B cell (primary cell): ENCODE measurements at regions not wholly inside any gene's neighbourhood (a gene's known extent, or its start where the extent isn't known, plus 50 kb on each side); places are given as distances from the start of the nearest gene placed in this dataset.

Source experiments
- ATAC-seq: fragments of 200-7000 bp; cut with Tn5 transposase; one replicate; pipeline ENCODE4 v1.10.0; 2021; ENCODE audit warnings: low read depth, mild to moderate bottlenecking, moderate number of reproducible peaks, moderate library complexity
- CTCF ChIA-PET: fragments of 350-600 bp; sonication (Branson Sonifier 250); formaldehyde crosslinking; loops from one replicate; lab custom pipeline; 2021; ENCODE audit warnings: antibody characterized with exemption, inconsistent platforms; lab: Charles Lee
- POLR2A ChIA-PET: fragments of 350-600 bp; sonication (Branson Sonifier 250); formaldehyde crosslinking; loops from one replicate; lab custom pipeline; 2021; ENCODE audit warnings: antibody characterized with exemption; lab: Charles Lee
- DNase-seq: peaks from one replicate; pipeline ENCODE4 v3.0.0; 2013
- H2AFZ ChIP-seq: 2 replicates; pipeline ENCODE4 v1.6.1; 2012; ENCODE audit warnings: mild to moderate bottlenecking, low read depth, low read length; ENCODE audit not compliant: insufficient read depth, poor library complexity, severe bottlenecking
- H3K27ac ChIP-seq, 2 donors: 1 replicate in 1 of 2; 2 replicates in 1 of 2; pipeline ENCODE4 v1.5.1; 2012 to 2013; ENCODE audit warnings: low read length in 2 of 2, mild to moderate bottlenecking in 2 of 2, moderate library complexity in 1 of 2
- H3K27me3 ChIP-seq, 4 experiments: fragments of 200-600 bp in 1 of 4; sonication (generic) in 1 of 4; replicated peaks in 1 of 4; 1 replicate in 2 of 4; 2 replicates in 2 of 4; pipeline versions ENCODE4 v1.6.1 to v1.7.0; 2013 to 2016; ENCODE audit warnings: low read length in 3 of 4, mild to moderate bottlenecking in 2 of 4, mixed read lengths in 1 of 4, moderate library complexity in 1 of 4; ENCODE audit not compliant: insufficient read depth in 4 of 4, control insufficient read depth in 3 of 4; ENCODE audit errors: control extremely low read depth in 1 of 4
- H3K36me3 ChIP-seq, 2 experiments: replicated peaks in 1 of 2; 1 replicate in 1 of 2; 2 replicates in 1 of 2; pipeline versions ENCODE4 v1.6.1 to v1.7.1; 2013; ENCODE audit warnings: low read length in 1 of 2; ENCODE audit not compliant: insufficient read depth in 2 of 2, control insufficient read depth in 1 of 2; ENCODE audit errors: control extremely low read depth in 1 of 2, extremely low read depth in 1 of 2
- H3K4me1 ChIP-seq, 2 donors: fragments of 200-600 bp in 1 of 2; sonication (generic) in 1 of 2; 1 replicate in 1 of 2; 2 replicates in 1 of 2; pipeline versions ENCODE4 v1.5.1 to v1.6.1; 2013 to 2017; ENCODE audit warnings: low read length in 2 of 2; ENCODE audit not compliant: control insufficient read depth in 2 of 2, insufficient read depth in 2 of 2
- H3K4me2 ChIP-seq: replicated peaks from 2 replicates; pipeline ENCODE3; 2012; ENCODE audit warnings: mild to moderate bottlenecking, low read depth, low read length; ENCODE audit not compliant: poor library complexity, severe bottlenecking
- H3K4me3 ChIP-seq, 5 experiments: fragments of 200-600 bp in 1 of 5; sonication (generic) in 1 of 5; 1 replicate in 3 of 5; 2 replicates in 2 of 5; pipeline versions ENCODE4 v1.5.1 to v1.7.0; 2011 to 2016; ENCODE audit warnings: low read length in 4 of 5, mild to moderate bottlenecking in 4 of 5, low read depth in 2 of 5, control low read depth in 1 of 5, moderate library complexity in 1 of 5; ENCODE audit not compliant: insufficient read depth in 1 of 5; ENCODE audit errors: control extremely low read depth in 1 of 5, extremely low read depth in 1 of 5
- H3K79me2 ChIP-seq: fragments of 200-600 bp; sonication (generic); one replicate; pipeline ENCODE4 v1.6.0; 2016; ENCODE audit warnings: low read length; ENCODE audit not compliant: control insufficient read depth, insufficient read depth
- H3K9ac ChIP-seq: fragments of 200-600 bp; sonication (generic); 2 replicates; pipeline ENCODE4 v1.6.1; 2017; ENCODE audit warnings: mild to moderate bottlenecking, low read length, moderate library complexity
- H3K9me3 ChIP-seq, 3 donors: one replicate each; pipeline versions ENCODE4 v1.6.1 to v1.7.1; 2013; ENCODE audit warnings: low read length in 2 of 3; ENCODE audit not compliant: control insufficient read depth in 2 of 3, insufficient read depth in 1 of 3; ENCODE audit errors: control extremely low read depth in 1 of 3
- H4K20me1 ChIP-seq: 2 replicates; pipeline ENCODE4 v1.6.0; 2012; ENCODE audit warnings: mild to moderate bottlenecking, low read length; ENCODE audit not compliant: insufficient read depth, control insufficient read depth, poor library complexity, severe bottlenecking
- H3K27ac Mint-ChIP-seq: one replicate; pipeline ENCODE4 v1.8.0; 2021; ENCODE audit warnings: mixed read lengths
- H3K27me3 Mint-ChIP-seq: one replicate; pipeline ENCODE4 v1.8.0; 2021; ENCODE audit warnings: mixed read lengths
- H3K4me1 Mint-ChIP-seq: one replicate; pipeline ENCODE4 v1.8.0; 2021; ENCODE audit warnings: mixed read lengths
- H3K4me3 Mint-ChIP-seq: one replicate; pipeline ENCODE4 v1.8.0; 2021; ENCODE audit warnings: mixed read lengths
- H3K9me3 Mint-ChIP-seq: one replicate; pipeline ENCODE4 v1.8.0; 2022; ENCODE audit warnings: mixed read lengths; ENCODE audit not compliant: insufficient read depth
- EZH2 ChIP-seq: IDR thresholded peaks from 2 replicates; pipeline ENCODE4 v1.6.1; 2012; ENCODE audit warnings: borderline replicate concordance, low read depth, mild to moderate bottlenecking, moderate library complexity, low read length; ENCODE audit not compliant: insufficient read depth, poor library complexity, severe bottlenecking
- WGBS: methylation state at CpG from one replicate; pipeline ENCODE4 v1.1.5; 2013; ENCODE audit warnings: missing lambda C conversion rate; ENCODE audit not compliant: insufficient coverage; 5-methylcytosine and 5-hydroxymethylcytosine counted together
- intact Hi-C: fragments of 100-400 bp; cut with micrococcal nuclease; formaldehyde crosslinking; loops from one replicate; pipeline ENCODE4 v1.10.0; 2022
- TF ChIP-seq, protein P1 (sequence below): fragments of 200-600 bp; IDR thresholded peaks from one replicate; pipeline ENCODE4 v1.8.0; 2022; ENCODE audit warnings: antibody characterized with exemption, mild to moderate bottlenecking

DNA sequence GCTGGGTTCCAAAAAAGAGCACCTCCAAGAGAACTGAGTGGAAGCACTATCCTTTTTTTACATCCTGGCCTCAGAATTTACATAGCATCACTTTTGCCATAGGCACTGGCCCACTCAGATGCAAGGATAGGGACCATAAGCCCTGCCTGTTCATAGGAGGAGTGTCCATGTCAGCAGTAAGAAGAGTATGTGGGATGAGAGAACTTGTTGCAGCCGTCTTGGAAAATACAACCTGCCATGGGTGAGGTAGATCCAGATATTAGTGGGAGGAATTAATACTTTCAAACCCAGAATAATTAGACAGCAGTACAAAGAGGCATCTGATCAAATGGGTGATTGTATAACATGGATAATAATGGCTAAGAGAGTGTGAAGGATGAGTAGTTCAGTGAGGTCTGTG, 110.7 kb upstream of the CELF4 start:
- Histone ChIP-seq H4K20me1 (no peaks in the 10 kb centered on the region), H3K9me3 (peaks cover 0 to 5% (median 0%) of the 10 kb centered on the region in 3 donors), H3K36me3 (no peaks in the 10 kb centered on the region), H3K27ac (no peak overlapping the region), H2AFZ (no peak overlapping the region), H3K4me2 (no peak overlapping the region), H3K4me3 (no peak overlapping the region), H3K27me3 (no peaks in the 10 kb centered on the region), H3K79me2 (no peaks in the 10 kb centered on the region), H3K9ac (no peak overlapping the region), H3K4me1 (no peaks in the 10 kb centered on the region)
- no peak overlapping the region for H3K27ac Mint-ChIP-seq
- ATAC-seq (no peak), DNase-seq (no peak)
- H3K4me1 Mint-ChIP-seq: no peaks in the 10 kb centered on the region
- ChIA-PET CTCF (no interaction called here), POLR2A (no interaction called here)
- no peaks in the 10 kb centered on the region for H3K27me3 Mint-ChIP-seq
- intact Hi-C loops: no loop called here
- no peak overlapping the region for H3K4me3 Mint-ChIP-seq
- no peaks in the 10 kb centered on the region for H3K9me3 Mint-ChIP-seq
- TF ChIP-seq, protein P1, sequence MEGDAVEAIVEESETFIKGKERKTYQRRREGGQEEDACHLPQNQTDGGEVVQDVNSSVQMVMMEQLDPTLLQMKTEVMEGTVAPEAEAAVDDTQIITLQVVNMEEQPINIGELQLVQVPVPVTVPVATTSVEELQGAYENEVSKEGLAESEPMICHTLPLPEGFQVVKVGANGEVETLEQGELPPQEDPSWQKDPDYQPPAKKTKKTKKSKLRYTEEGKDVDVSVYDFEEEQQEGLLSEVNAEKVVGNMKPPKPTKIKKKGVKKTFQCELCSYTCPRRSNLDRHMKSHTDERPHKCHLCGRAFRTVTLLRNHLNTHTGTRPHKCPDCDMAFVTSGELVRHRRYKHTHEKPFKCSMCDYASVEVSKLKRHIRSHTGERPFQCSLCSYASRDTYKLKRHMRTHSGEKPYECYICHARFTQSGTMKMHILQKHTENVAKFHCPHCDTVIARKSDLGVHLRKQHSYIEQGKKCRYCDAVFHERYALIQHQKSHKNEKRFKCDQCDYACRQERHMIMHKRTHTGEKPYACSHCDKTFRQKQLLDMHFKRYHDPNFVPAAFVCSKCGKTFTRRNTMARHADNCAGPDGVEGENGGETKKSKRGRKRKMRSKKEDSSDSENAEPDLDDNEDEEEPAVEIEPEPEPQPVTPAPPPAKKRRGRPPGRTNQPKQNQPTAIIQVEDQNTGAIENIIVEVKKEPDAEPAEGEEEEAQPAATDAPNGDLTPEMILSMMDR: no peak
- TF ChIP-seq EZH2: no peak
- no CpG with 5 or more reads among the region's 1 CpG for WGBS

DNA sequence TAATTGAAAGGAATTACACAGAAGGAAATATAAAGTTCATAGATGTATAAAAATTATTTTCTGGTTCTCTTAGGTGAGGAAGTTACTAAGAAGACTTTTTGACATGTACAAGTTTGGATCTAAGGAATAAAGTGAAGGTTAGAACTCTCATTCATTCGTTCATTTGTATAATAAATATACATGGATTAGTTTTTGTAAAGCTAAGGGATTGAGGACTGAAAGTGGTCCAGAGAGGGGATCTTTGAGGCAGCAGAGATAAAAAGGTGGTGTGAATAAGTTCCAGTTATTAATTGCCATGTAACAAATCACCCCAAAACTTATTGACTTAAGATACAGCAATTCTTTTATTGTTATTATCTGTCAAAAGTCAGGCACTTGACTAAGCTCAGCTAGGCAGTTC, 110.1 kb upstream of the CELF4 start:
- Histone ChIP-seq H3K9me3 (peaks cover 0 to 11% (median 0%) of the 10 kb centered on the region in 3 donors), H3K27me3 (no peaks in the 10 kb centered on the region), H3K4me3 (no peak overlapping the region), H4K20me1 (no peaks in the 10 kb centered on the region), H3K4me1 (no peaks in the 10 kb centered on the region), H3K4me2 (no peak overlapping the region), H3K9ac (no peak overlapping the region), H3K27ac (no peak overlapping the region), H3K36me3 (no peaks in the 10 kb centered on the region), H3K79me2 (no peaks in the 10 kb centered on the region), H2AFZ (no peak overlapping the region)
- Mint-ChIP-seq H3K27me3 (no peaks in the 10 kb centered on the region), H3K4me3 (no peak overlapping the region), H3K4me1 (no peaks in the 10 kb centered on the region), H3K9me3 (no peaks in the 10 kb centered on the region), H3K27ac (no peak overlapping the region)
- CTCF ChIA-PET: no interaction called here
- POLR2A ChIA-PET: no interaction called here
- DNase-seq (no peak), ATAC-seq (no peak)
- no peak for TF ChIP-seq EZH2
- TF ChIP-seq, protein P1: no peak
- no CpG with 5 or more reads among the region's 1 CpG for WGBS
- intact Hi-C loops: no loop called here
